ENCODE measurements at regions not wholly inside any gene's neighbourhood (a gene's known extent, or its start where the extent isn't known, plus 50 kb on each side); places are given as distances from the start of the nearest gene placed in this dataset.

DNA sequence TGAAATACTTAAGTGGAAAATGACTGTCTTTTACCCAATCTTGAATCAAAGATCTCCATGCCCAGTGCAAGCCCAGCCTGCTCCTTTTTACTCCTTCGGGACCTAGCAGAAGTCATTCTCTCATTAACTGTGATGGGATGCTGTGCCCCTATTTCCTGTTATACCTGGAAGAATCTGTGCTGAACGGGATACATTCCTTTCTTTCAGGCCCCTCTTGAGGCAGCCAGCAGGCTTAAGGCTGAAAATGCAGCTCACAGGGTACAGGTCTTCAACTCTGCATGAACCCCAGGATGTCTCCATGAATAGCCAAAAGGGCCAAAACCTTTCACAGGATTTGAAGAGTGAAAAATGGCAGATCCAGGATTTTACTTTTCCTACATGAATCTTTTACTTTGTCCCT is 784.8 kb upstream of the KLHL29 start:
- ATAC-seq (replicated peaks in 1 of 2): no peak
- Mint-ChIP-seq H3K4me1 (ENCODE audit: low read depth) (no peaks in the 10 kb centered on the region), H3K9me3 (peaks cover 4 to 7% of the 10 kb centered on the region in 2 donors), H3K4me3 (no peak overlapping the region), H3K27ac (no peak overlapping the region), H3K36me3 (ENCODE audit: insufficient read depth in 2 of 2) (no peaks in the 10 kb centered on the region), H3K27me3 (ENCODE audit: low read depth) (no peaks in the 10 kb centered on the region)
- DNase-seq: no peak

- DNase-seq (no peak), ATAC-seq (replicated peaks in 1 of 2) (no peak)
- H3K27me3 Mint-ChIP-seq (ENCODE audit: low read depth): no peaks in the 10 kb centered on the region
- peaks cover 4 to 7% of the 10 kb centered on the region in 2 donors for H3K9me3 Mint-ChIP-seq
- H3K36me3 Mint-ChIP-seq (ENCODE audit: insufficient read depth in 2 of 2): no peaks in the 10 kb centered on the region
- no peaks in the 10 kb centered on the region for H3K4me1 Mint-ChIP-seq (ENCODE audit: low read depth)
- H3K27ac Mint-ChIP-seq: no peak overlapping the region
- no peak overlapping the region for H3K4me3 Mint-ChIP-seq
Measured at GRCh38 chr2:22600999-22601398, 784.0 kb upstream of the KLHL29 start.

GRCh38 chr2:22604136-22604535 is 780.8 kb upstream of the KLHL29 start:
- no peak overlapping the region for H3K27ac Mint-ChIP-seq
- no peaks in the 10 kb centered on the region for H3K36me3 Mint-ChIP-seq (ENCODE audit: insufficient read depth in 2 of 2)
- peaks cover 0 to 2% of the 10 kb centered on the region in 2 donors for H3K9me3 Mint-ChIP-seq
- DNase-seq (no peak), ATAC-seq (replicated peaks in 1 of 2) (no peak)
- H3K27me3 Mint-ChIP-seq (ENCODE audit: low read depth): no peaks in the 10 kb centered on the region
- no peaks in the 10 kb centered on the region for H3K4me1 Mint-ChIP-seq (ENCODE audit: low read depth)
- no peak overlapping the region for H3K4me3 Mint-ChIP-seq

DNA sequence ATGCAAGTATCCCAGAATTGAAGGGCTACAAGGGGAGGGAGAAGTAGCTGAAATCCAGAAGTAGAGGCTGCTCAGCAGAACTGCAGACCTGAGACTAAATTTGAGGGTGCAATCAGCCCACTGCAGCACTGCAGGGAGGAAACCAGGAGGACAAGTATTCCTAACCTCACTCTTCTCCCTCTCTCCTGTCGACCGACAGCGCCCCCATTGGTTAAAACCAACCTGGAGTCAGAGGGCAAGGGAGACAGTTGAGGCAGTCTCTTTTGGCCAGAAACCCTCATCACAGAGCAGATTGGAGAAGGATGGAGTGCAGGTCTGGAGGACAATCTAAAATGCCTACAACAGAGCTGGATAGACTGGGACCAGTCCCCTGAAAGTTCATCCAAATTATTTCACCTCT is 768.9 kb upstream of the KLHL29 start:
- no peak for DNase-seq
- Mint-ChIP-seq H3K36me3 (ENCODE audit: insufficient read depth in 2 of 2) (no peaks in the 10 kb centered on the region), H3K4me3 (no peak overlapping the region), H3K4me1 (ENCODE audit: low read depth) (no peaks in the 10 kb centered on the region), H3K9me3 (peaks cover 7 to 8% of the 10 kb centered on the region in 2 donors), H3K27me3 (ENCODE audit: low read depth) (no peaks in the 10 kb centered on the region), H3K27ac (no peak overlapping the region)
- no peak for ATAC-seq (replicated peaks in 1 of 2)

DNA sequence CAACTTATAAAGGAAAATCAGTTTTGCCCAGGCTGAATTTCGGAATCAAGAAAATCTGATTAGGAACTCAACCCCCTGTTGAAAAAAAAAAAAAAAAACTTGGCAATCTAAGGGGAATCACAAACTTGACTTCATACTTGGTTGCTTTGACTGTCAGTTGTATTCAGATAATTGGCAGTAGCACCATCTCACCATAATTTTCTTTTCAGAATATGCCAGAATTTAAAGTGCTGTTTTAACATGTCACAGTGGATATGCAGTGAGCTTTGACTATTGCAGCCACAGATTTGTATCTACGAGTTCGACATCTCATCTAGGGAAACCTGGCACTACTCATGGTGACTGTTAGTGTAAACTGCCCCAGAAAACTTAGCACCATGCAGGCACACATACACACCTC is 761.4 kb upstream of the KLHL29 start:
- Mint-ChIP-seq H3K27ac (no peak overlapping the region), H3K4me3 (no peak overlapping the region), H3K27me3 (ENCODE audit: low read depth) (no peaks in the 10 kb centered on the region), H3K4me1 (ENCODE audit: low read depth) (no peaks in the 10 kb centered on the region), H3K9me3 (peaks cover 6% of the 10 kb centered on the region in 2 donors), H3K36me3 (ENCODE audit: insufficient read depth in 2 of 2) (peaks cover 0 to 1% of the 10 kb centered on the region in 2 donors)
- DNase-seq: no peak
- no peak for ATAC-seq (replicated peaks in 1 of 2)

DNA sequence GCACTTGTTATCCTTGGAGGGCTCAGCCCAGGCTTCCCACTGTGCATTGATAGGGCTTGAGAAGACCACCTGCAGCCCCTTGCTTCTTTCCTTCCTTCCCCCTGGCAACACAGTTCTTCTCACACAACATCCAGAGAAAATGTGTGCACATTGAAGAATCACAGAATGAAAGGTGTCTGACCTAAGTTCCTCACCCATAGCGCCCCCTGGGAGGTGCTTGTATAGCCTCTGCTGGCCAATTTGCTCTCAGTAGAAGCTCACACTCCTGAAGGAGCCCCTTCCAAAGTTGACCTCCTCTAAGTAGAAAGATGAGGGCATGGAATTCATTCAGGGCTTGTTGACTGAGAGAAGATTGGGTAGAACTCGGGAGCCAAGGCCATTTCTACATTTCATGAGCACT is 758.4 kb upstream of the KLHL29 start:
- no peak overlapping the region for H3K27ac Mint-ChIP-seq

DNA sequence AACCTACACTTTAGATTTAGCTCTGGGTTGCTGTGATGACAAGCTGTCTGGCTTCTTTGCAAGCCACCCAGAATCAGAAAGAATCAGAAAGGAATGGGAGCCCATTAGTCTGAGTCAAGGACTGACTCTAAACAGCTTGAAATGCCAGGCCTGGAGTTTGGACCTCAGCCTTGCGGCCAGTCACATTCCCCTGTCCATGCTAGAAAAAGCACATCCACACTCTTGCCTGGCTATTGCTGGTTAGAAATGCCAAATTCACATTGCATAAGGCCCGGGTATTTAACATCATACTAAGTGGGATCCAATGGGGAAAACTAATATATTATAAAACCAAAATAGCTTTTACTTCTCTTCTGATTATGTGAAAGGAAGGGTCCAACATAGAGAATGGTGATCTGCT is 756.8 kb upstream of the KLHL29 start:
- Mint-ChIP-seq H3K27ac (no peak overlapping the region), H3K4me1 (ENCODE audit: low read depth) (no peaks in the 10 kb centered on the region), H3K4me3 (no peak overlapping the region), H3K27me3 (ENCODE audit: low read depth) (no peaks in the 10 kb centered on the region), H3K36me3 (ENCODE audit: insufficient read depth in 2 of 2) (peaks cover 0 to 1% of the 10 kb centered on the region in 2 donors), H3K9me3 (peaks cover 3 to 6% of the 10 kb centered on the region in 2 donors)
- DNase-seq: no peak
- ATAC-seq (replicated peaks in 1 of 2): no peak

More for the DNA sequence above, 758.4 kb upstream of the KLHL29 start:
- ATAC-seq (replicated peaks in 1 of 2): no peak
- DNase-seq: no peak
- H3K4me1 Mint-ChIP-seq (ENCODE audit: low read depth): no peaks in the 10 kb centered on the region
- H3K27me3 Mint-ChIP-seq (ENCODE audit: low read depth): no peaks in the 10 kb centered on the region
- no peak overlapping the region for H3K4me3 Mint-ChIP-seq
- peaks cover 0 to 2% of the 10 kb centered on the region in 2 donors for H3K36me3 Mint-ChIP-seq (ENCODE audit: insufficient read depth in 2 of 2)
- H3K9me3 Mint-ChIP-seq: peaks cover 6 to 7% of the 10 kb centered on the region in 2 donors

- Mint-ChIP-seq H3K4me3 (no peak overlapping the region), H3K36me3 (ENCODE audit: insufficient read depth in 2 of 2) (peaks cover 0 to 1% of the 10 kb centered on the region in 2 donors), H3K4me1 (ENCODE audit: low read depth) (no peaks in the 10 kb centered on the region)
Measured at GRCh38 chr2:22628906-22629305, 756.1 kb upstream of the KLHL29 start.

GRCh38 chr2:22634167-22634566 is 750.8 kb upstream of the KLHL29 start:
- Mint-ChIP-seq H3K36me3 (ENCODE audit: insufficient read depth in 2 of 2) (peaks cover 0 to 1% of the 10 kb centered on the region in 2 donors), H3K4me3 (no peak overlapping the region), H3K27ac (no peak overlapping the region), H3K27me3 (ENCODE audit: low read depth) (no peaks in the 10 kb centered on the region), H3K4me1 (ENCODE audit: low read depth) (no peaks in the 10 kb centered on the region), H3K9me3 (peaks cover 0 to 3% of the 10 kb centered on the region in 2 donors)
- DNase-seq (no peak), ATAC-seq (replicated peaks in 1 of 2) (no peak)

More at GRCh38 chr2:22628906-22629305, 756.1 kb upstream of the KLHL29 start:
- Mint-ChIP-seq H3K9me3 (peaks cover 3 to 6% of the 10 kb centered on the region in 2 donors), H3K27me3 (ENCODE audit: low read depth) (no peaks in the 10 kb centered on the region), H3K27ac (no peak overlapping the region)
- ATAC-seq (replicated peaks in 1 of 2): no peak
- no peak for DNase-seq

DNA sequence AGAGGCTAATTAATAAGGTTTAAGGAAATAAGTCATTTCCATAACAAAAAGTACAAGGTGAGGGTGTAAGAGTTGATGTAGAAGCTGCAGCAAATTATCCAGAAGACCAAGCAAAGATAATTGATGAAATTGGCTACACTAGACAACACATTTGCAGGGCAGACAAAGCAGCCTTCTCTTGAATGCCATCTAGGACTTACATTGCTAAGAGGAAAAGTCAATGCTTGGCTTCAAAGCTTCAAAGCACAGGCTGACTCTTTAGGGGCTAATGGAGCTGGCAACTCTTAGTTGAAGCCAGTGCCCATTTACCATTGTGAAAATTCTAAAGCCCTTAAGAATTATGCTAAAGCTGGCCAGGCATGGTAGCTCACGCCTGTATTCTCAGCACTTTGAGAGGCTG is 728.6 kb upstream of the KLHL29 start:
- no peak for DNase-seq

DNA sequence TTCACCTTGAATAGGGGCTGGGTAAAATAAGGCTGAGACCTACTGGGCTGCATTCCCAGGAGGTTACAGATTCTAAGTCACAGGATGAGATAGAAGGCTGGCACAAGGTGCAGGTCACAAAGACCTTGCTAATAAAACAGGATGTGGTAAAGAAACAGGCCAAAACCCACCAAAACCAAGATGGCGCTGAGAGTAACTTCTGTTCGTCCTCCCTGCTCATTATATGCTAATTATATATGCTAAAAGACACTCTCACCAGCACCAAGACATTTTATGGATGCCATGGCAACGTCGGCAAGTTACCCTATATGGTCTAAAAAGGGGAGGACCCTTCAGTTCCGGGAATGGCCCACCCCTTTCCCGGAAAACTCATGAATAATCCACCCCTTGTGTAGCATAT is 711.5 kb upstream of the KLHL29 start:
- H3K27me3 Mint-ChIP-seq (ENCODE audit: low read depth): no peaks in the 10 kb centered on the region
- no peak overlapping the region for H3K4me3 Mint-ChIP-seq
- H3K27ac Mint-ChIP-seq: no peak overlapping the region
- peaks cover 2 to 3% of the 10 kb centered on the region in 2 donors for H3K9me3 Mint-ChIP-seq
- no peak for DNase-seq
- no peak for ATAC-seq (replicated peaks in 1 of 2)
- H3K36me3 Mint-ChIP-seq (ENCODE audit: insufficient read depth in 2 of 2): no peaks in the 10 kb centered on the region
- no peaks in the 10 kb centered on the region for H3K4me1 Mint-ChIP-seq (ENCODE audit: low read depth)

More for the DNA sequence above, 728.6 kb upstream of the KLHL29 start:
- no peaks in the 10 kb centered on the region for H3K4me1 Mint-ChIP-seq (ENCODE audit: low read depth)
- no peak for ATAC-seq (replicated peaks in 1 of 2)
- H3K27ac Mint-ChIP-seq: no peak overlapping the region
- no peaks in the 10 kb centered on the region for H3K27me3 Mint-ChIP-seq (ENCODE audit: low read depth)
- H3K4me3 Mint-ChIP-seq: no peak overlapping the region
- peaks cover 3 to 4% of the 10 kb centered on the region in 2 donors for H3K9me3 Mint-ChIP-seq
- no peaks in the 10 kb centered on the region for H3K36me3 Mint-ChIP-seq (ENCODE audit: insufficient read depth in 2 of 2)

DNA sequence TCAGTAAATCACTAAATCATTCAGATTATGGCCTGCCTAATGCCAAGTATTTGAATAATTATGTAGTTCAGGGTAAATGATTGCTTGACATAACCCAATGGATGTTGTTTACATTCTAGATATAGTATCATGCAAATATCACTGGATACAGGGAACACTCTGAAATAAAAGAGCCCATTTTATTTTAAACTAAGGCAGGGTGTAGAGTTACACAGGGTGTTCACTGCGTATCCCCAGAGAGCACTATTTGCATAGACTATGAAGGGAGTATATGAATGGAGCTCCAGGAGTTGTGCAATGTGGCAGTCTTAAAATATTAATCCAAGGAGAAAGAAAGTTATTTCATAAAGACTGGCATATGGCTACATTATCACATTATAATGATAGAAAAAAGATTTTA is 701.1 kb upstream of the KLHL29 start:
- Mint-ChIP-seq H3K4me1 (ENCODE audit: low read depth) (no peaks in the 10 kb centered on the region), H3K9me3 (peaks cover 0 to 7% of the 10 kb centered on the region in 2 donors), H3K4me3 (no peak overlapping the region), H3K36me3 (ENCODE audit: insufficient read depth in 2 of 2) (peaks cover 0 to 3% of the 10 kb centered on the region in 2 donors), H3K27ac (no peak overlapping the region), H3K27me3 (ENCODE audit: low read depth) (no peaks in the 10 kb centered on the region)
- DNase-seq (no peak), ATAC-seq (replicated peaks in 1 of 2) (no peak)

DNA sequence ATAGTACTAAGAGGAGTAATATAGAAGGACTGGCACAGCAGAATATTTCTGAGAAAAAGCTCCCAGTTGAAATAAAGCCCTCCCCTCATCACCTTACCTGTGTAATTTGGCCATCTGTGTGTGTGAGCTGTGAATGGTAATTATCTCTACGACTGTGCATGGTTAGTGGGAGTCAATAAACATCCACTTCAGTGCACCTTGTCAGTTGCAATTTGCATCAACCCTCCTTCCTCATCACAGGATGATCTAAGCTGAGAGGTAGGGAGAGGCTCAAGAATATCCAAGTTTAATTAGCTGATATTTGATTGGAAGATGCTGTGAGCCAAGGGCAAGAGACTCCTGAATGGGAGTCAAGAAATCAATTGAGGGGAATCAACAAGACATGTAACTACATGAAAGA is 694.9 kb upstream of the KLHL29 start:
- Mint-ChIP-seq H3K9me3 (peaks cover 0 to 9% of the 10 kb centered on the region in 2 donors), H3K27ac (no peak overlapping the region), H3K4me1 (ENCODE audit: low read depth) (no peaks in the 10 kb centered on the region), H3K36me3 (ENCODE audit: insufficient read depth in 2 of 2) (peaks cover 0 to 3% of the 10 kb centered on the region in 2 donors), H3K4me3 (no peak overlapping the region), H3K27me3 (ENCODE audit: low read depth) (no peaks in the 10 kb centered on the region)
- ATAC-seq (replicated peaks in 1 of 2) (no peak), DNase-seq (no peak)

GRCh38 chr2:22691666-22692065 is 693.3 kb upstream of the KLHL29 start:
- Mint-ChIP-seq H3K27ac (no peak overlapping the region), H3K36me3 (ENCODE audit: insufficient read depth in 2 of 2) (peaks cover 0 to 3% of the 10 kb centered on the region in 2 donors), H3K4me3 (no peak overlapping the region), H3K4me1 (ENCODE audit: low read depth) (no peaks in the 10 kb centered on the region), H3K9me3 (peaks cover 0 to 7% of the 10 kb centered on the region in 2 donors), H3K27me3 (ENCODE audit: low read depth) (no peaks in the 10 kb centered on the region)
- ATAC-seq (replicated peaks in 1 of 2) (no peak), DNase-seq (no peak)

All from activated T-cell treated with anti-CD3 and anti-CD28 coated beads, Interleukin-2, amount 50 U/mL, for 72 hours (primary cell).